Trophoblast cell (in vitro differentiated cells and primary cell): ENCODE measurements at regions not wholly inside any gene's neighbourhood (a gene's known extent, or its start where the extent isn't known, plus 50 kb on each side); places are given as distances from the start of the nearest gene placed in this dataset.

Source experiments
- DNase-seq, 2 donors: peaks; one replicate each; pipeline ENCODE4 v3.0.0-alpha.2; 2016
- H2AFZ ChIP-seq: 2 replicates; pipeline ENCODE4 v1.6.1; 2013; ENCODE audit warnings: low read length, moderate library complexity, mild to moderate bottlenecking; ENCODE audit not compliant: insufficient read depth, poor library complexity
- H2AK5ac ChIP-seq: 2 replicates; pipeline ENCODE4 v1.6.1; 2013; ENCODE audit warnings: mild to moderate bottlenecking, low read length
- H2BK120ac ChIP-seq: 2 replicates; pipeline ENCODE4 v1.6.1; 2013; ENCODE audit warnings: low read length, mild to moderate bottlenecking, moderate library complexity; ENCODE audit not compliant: insufficient read depth, poor library complexity
- H2BK12ac ChIP-seq: 2 replicates; pipeline ENCODE4 v1.6.1; 2013; ENCODE audit warnings: mild to moderate bottlenecking, low read length, moderate library complexity
- H2BK5ac ChIP-seq: 2 replicates; pipeline ENCODE4 v1.6.1; 2013; ENCODE audit warnings: low read length, low read depth, moderate library complexity, mild to moderate bottlenecking; ENCODE audit not compliant: poor library complexity
- H3K14ac ChIP-seq: 2 replicates; pipeline ENCODE4 v1.6.1; 2013; ENCODE audit warnings: mild to moderate bottlenecking, low read length
- H3K18ac ChIP-seq: 2 replicates; pipeline ENCODE4 v1.6.1; 2013; ENCODE audit warnings: mild to moderate bottlenecking, low read length
- H3K23ac ChIP-seq: 2 replicates; pipeline ENCODE4 v1.6.1; 2013; ENCODE audit warnings: low read length
- H3K27ac ChIP-seq: 2 replicates; pipeline ENCODE4 v1.5.1; 2013; ENCODE audit warnings: low read depth, mild to moderate bottlenecking, inconsistent platforms, low read length, moderate library complexity
- H3K27me3 ChIP-seq: 2 replicates; pipeline ENCODE4 v1.6.1; 2013; ENCODE audit warnings: inconsistent platforms, mild to moderate bottlenecking, low read length, moderate library complexity; ENCODE audit not compliant: insufficient read depth
- H3K36me3 ChIP-seq, 2 experiments: 1 replicate in 1 of 2; 2 replicates in 1 of 2; pipeline ENCODE4 v1.6.1; 2013; ENCODE audit warnings: low read length in 2 of 2, mild to moderate bottlenecking in 2 of 2, moderate library complexity in 1 of 2; ENCODE audit not compliant: insufficient read depth in 2 of 2, control insufficient read depth in 1 of 2
- H3K4ac ChIP-seq: 2 replicates; pipeline ENCODE4 v1.6.1; 2013; ENCODE audit warnings: low read depth, mild to moderate bottlenecking, low read length, moderate library complexity
- H3K4me1 ChIP-seq, 2 experiments: 1 replicate in 1 of 2; 2 replicates in 1 of 2; pipeline ENCODE4 v1.6.1; 2013; ENCODE audit warnings: low read length in 2 of 2, mild to moderate bottlenecking in 2 of 2, moderate library complexity in 1 of 2; ENCODE audit not compliant: insufficient read depth in 2 of 2, control insufficient read depth in 1 of 2
- H3K4me2 ChIP-seq: 2 replicates; pipeline ENCODE4 v1.6.1; 2013; ENCODE audit warnings: inconsistent platforms, mild to moderate bottlenecking, low read length, moderate library complexity
- H3K4me3 ChIP-seq: 2 replicates; pipeline ENCODE4 v1.5.1; 2013; ENCODE audit warnings: mild to moderate bottlenecking, low read depth, low read length, inconsistent platforms
- H3K79me1 ChIP-seq: one replicate; pipeline ENCODE4 v1.6.1; 2013; ENCODE audit warnings: low read length
- H3K79me2 ChIP-seq: 2 replicates; pipeline ENCODE4 v1.6.1; 2013; ENCODE audit warnings: low read length, mild to moderate bottlenecking; ENCODE audit not compliant: control insufficient read depth, insufficient read depth, poor library complexity
- H3K9ac ChIP-seq: 2 replicates; pipeline ENCODE4 v1.6.1; 2013; ENCODE audit warnings: mild to moderate bottlenecking, low read length
- H3K9me3 ChIP-seq: 2 replicates; pipeline ENCODE4 v1.6.1; 2013; ENCODE audit warnings: low read depth, mild to moderate bottlenecking, control low read depth, inconsistent platforms, low read length; ENCODE audit not compliant: insufficient read depth
- H4K12ac ChIP-seq: 2 replicates; pipeline ENCODE4 v1.6.1; 2013; ENCODE audit warnings: low read depth, mild to moderate bottlenecking, low read length, moderate library complexity
- H4K8ac ChIP-seq: 2 replicates; pipeline ENCODE4 v1.6.1; 2013; ENCODE audit warnings: low read depth, mild to moderate bottlenecking, low read length, moderate library complexity
- H4K91ac ChIP-seq: one replicate; pipeline ENCODE4 v1.6.1; 2013; ENCODE audit warnings: low read depth, mild to moderate bottlenecking, low read length, moderate library complexity
- WGBS: extraction: QIAGEN DNeasy Blood & Tissue Kit; methylation state at CpG from one replicate; pipeline ENCODE4 v1.1.7; 2013; ENCODE audit warnings: missing lambda C conversion rate; ENCODE audit not compliant: insufficient read length, insufficient coverage; ENCODE audit errors: extremely low coverage; 5-methylcytosine and 5-hydroxymethylcytosine counted together

DNA sequence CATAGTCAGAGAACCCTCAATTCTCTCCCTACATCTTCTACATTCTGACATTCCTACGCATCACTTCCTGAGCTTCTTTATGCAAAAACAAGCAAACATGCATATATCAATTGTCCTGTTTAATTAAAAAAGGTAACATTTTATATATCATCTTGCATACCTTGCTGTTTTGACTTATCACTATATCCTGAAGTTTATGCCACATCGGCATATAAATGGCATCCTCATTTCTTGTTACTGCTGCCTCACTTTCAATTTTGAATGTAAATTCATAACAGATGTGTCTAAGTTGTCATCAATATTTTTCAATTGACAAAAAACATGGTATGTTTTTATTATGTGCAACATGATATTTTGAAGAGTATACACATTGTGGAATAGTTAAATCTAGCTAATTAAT lies 377.3 kb upstream of the STEAP1 start:
- no peak overlapping the region for H3K18ac ChIP-seq
- no peak overlapping the region for H2AFZ ChIP-seq
- no peaks in the 10 kb centered on the region for H3K79me2 ChIP-seq
- WGBS = no CpG with 5 or more reads among the region's 2 CpGs
- H4K8ac ChIP-seq = no peak overlapping the region
- no peaks in the 10 kb centered on the region for H3K79me1 ChIP-seq
- H2BK12ac ChIP-seq = no peak overlapping the region
- no peak overlapping the region for H3K9ac ChIP-seq
- H2AK5ac ChIP-seq = no peak overlapping the region
- no peaks in the 10 kb centered on the region for H3K4me1 ChIP-seq
- H4K91ac ChIP-seq = no peak overlapping the region
- no peak overlapping the region for H2BK5ac ChIP-seq
- H3K9me3 ChIP-seq = peaks cover 1% of the 10 kb centered on the region
- H3K27ac ChIP-seq = no peak overlapping the region
- no peaks in the 10 kb centered on the region for H3K36me3 ChIP-seq
- no peak overlapping the region for H4K12ac ChIP-seq
- H2BK120ac ChIP-seq = no peak overlapping the region
- no peak for DNase-seq
- no peaks in the 10 kb centered on the region for H3K27me3 ChIP-seq
- H3K14ac ChIP-seq = no peak overlapping the region
- no peak overlapping the region for H3K23ac ChIP-seq
- H3K4me3 ChIP-seq = no peak overlapping the region
- H3K4ac ChIP-seq = no peak overlapping the region
- H3K4me2 ChIP-seq = no peak overlapping the region

DNA sequence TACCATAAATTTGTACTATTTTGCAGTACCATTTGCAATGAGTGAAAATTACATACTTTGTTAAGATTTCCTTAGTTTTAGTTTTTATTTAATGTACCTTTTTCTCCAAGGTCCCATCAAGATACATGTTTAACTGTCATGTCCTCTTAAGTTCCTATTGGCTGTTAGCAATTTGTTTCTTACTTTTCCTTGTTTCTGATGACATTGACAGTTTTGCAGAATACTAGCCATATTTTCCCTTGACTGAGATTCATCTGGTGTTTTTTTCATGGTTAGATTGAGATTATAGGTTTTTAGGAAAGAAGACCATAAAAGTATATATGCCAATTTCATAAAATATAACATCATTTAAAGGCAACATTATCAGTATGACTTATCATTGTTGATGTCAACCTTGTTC lies 376.8 kb upstream of the STEAP1 start:
- no peaks in the 10 kb centered on the region for H3K79me1 ChIP-seq
- H3K27me3 ChIP-seq = no peaks in the 10 kb centered on the region
- H3K9me3 ChIP-seq = peaks cover 1% of the 10 kb centered on the region
- H3K23ac ChIP-seq = no peak overlapping the region
- H3K14ac ChIP-seq = no peak overlapping the region
- no peak overlapping the region for H2BK120ac ChIP-seq
- H4K91ac ChIP-seq = no peak overlapping the region
- no peak overlapping the region for H3K9ac ChIP-seq
- no peaks in the 10 kb centered on the region for H3K4me1 ChIP-seq
- no peaks in the 10 kb centered on the region for H3K79me2 ChIP-seq
- no peak overlapping the region for H3K27ac ChIP-seq
- no peaks in the 10 kb centered on the region for H3K36me3 ChIP-seq
- no peak overlapping the region for H2AK5ac ChIP-seq
- no peak overlapping the region for H2BK12ac ChIP-seq
- H2AFZ ChIP-seq = no peak overlapping the region
- no peak overlapping the region for H3K4me3 ChIP-seq
- H3K18ac ChIP-seq = no peak overlapping the region
- H3K4ac ChIP-seq = no peak overlapping the region
- H4K12ac ChIP-seq = no peak overlapping the region
- H3K4me2 ChIP-seq = no peak overlapping the region
- no peak overlapping the region for H4K8ac ChIP-seq
- DNase-seq = no peak
- no peak overlapping the region for H2BK5ac ChIP-seq

DNA sequence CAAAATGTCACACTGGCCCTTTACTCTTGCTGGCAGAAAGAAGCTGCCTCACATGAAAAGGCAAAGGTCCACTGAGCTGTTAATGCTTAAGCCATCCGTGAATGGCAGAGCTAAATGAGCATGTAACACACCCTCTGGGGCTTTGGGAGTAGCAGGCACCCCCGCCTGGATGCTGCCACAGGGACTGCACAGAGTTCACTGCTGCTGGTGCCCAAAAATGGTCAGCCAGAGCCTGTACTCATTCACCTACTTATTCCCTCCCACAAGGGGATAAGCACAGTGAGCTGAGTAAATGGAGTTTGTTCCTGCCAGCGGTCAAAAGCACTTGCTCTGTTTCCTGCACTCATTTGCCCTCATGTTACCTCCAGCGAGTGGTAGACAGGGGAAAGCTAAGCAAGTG lies 374.0 kb upstream of the STEAP1 start:
- DNase-seq = no peak
- no peak overlapping the region for H4K8ac ChIP-seq
- no peak overlapping the region for H3K4ac ChIP-seq
- H3K27ac ChIP-seq = no peak overlapping the region
- no peak overlapping the region for H2AK5ac ChIP-seq
- no peaks in the 10 kb centered on the region for H3K36me3 ChIP-seq
- H3K79me1 ChIP-seq = no peaks in the 10 kb centered on the region
- H3K27me3 ChIP-seq = no peaks in the 10 kb centered on the region
- no peak overlapping the region for H2AFZ ChIP-seq
- H3K18ac ChIP-seq = no peak overlapping the region
- no peak overlapping the region for H3K23ac ChIP-seq
- no peak overlapping the region for H2BK12ac ChIP-seq
- H3K4me2 ChIP-seq = no peak overlapping the region
- H3K4me3 ChIP-seq = no peak overlapping the region
- peaks cover 1% of the 10 kb centered on the region for H3K9me3 ChIP-seq
- H2BK120ac ChIP-seq = no peak overlapping the region
- H4K91ac ChIP-seq = no peak overlapping the region
- H2BK5ac ChIP-seq = no peak overlapping the region
- H3K14ac ChIP-seq = no peak overlapping the region
- H3K79me2 ChIP-seq = no peaks in the 10 kb centered on the region
- H3K9ac ChIP-seq = no peak overlapping the region
- no peak overlapping the region for H4K12ac ChIP-seq
- no CpG with 5 or more reads among the region's 4 CpGs for WGBS
- no peaks in the 10 kb centered on the region for H3K4me1 ChIP-seq

DNA sequence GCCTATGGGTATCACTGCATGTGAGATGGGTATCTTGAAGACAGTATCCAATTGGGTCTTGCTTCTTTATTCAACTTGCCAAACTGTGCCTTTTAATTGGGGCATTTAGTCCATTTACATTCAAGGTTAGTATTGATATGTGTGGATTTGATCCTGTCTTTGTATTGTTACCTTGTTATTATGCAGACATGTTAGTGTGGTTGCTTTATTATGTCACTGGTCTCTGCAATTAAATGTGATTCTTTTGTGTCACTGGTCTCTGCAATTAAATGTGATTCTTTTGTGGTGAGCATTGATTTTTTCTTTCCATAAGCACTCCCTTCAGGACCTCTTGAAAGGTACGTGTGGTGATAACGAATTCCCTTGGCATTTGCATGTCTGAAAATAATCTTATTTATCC lies 357.8 kb upstream of the STEAP1 start:
- DNase-seq = no peak
- no CpG with 5 or more reads among the region's 2 CpGs for WGBS

More for the DNA sequence above, 357.8 kb upstream of the STEAP1 start:
- no peaks in the 10 kb centered on the region for H3K79me2 ChIP-seq
- no peak overlapping the region for H2BK12ac ChIP-seq
- H3K9ac ChIP-seq = no peak overlapping the region
- no peak overlapping the region for H4K91ac ChIP-seq
- no peak overlapping the region for H3K27ac ChIP-seq
- no peak overlapping the region for H2BK5ac ChIP-seq
- H3K79me1 ChIP-seq = no peaks in the 10 kb centered on the region
- no peaks in the 10 kb centered on the region for H3K4me1 ChIP-seq
- H4K8ac ChIP-seq = no peak overlapping the region
- no peaks in the 10 kb centered on the region for H3K36me3 ChIP-seq
- no peaks in the 10 kb centered on the region for H3K27me3 ChIP-seq
- H3K18ac ChIP-seq = no peak overlapping the region
- no peak overlapping the region for H3K14ac ChIP-seq
- H3K4me2 ChIP-seq = no peak overlapping the region
- H4K12ac ChIP-seq = no peak overlapping the region
- H2AK5ac ChIP-seq = no peak overlapping the region
- H3K9me3 ChIP-seq = no peaks in the 10 kb centered on the region
- no peak overlapping the region for H3K4me3 ChIP-seq
- H2AFZ ChIP-seq = no peak overlapping the region
- H2BK120ac ChIP-seq = no peak overlapping the region
- H3K23ac ChIP-seq = no peak overlapping the region
- no peak overlapping the region for H3K4ac ChIP-seq
